ENCODE measurements at regions not wholly inside any gene's neighbourhood (a gene's known extent, or its start where the extent isn't known, plus 50 kb on each side); places are given as distances from the start of the nearest gene placed in this dataset.
A peak's percentile ranks its signal among the peaks of the same experiment; 100 is the strongest.

GRCh38 chr6:54053881-54054391 lies 57.3 kb upstream of the MLIP start (continued):
- TF ChIP-seq PATZ1 (tag by site-specific recombination; IDR thresholded peaks at IDR 0.05) (no peak), KLF10 (tag by site-specific recombination; IDR thresholded peaks at IDR 0.05) (no peak), ZNF37A (tag by site-specific recombination; IDR thresholded peaks at IDR 0.05) (no peak), ZNF514 (tag by site-specific recombination; IDR thresholded peaks at IDR 0.05) (no peak), ZNF658 (tag by site-specific recombination; IDR thresholded peaks at IDR 0.05) (no peak), ZNF423 (tag by site-specific recombination; IDR thresholded peaks at IDR 0.05) (no peak), ZNF843 (tag by site-specific recombination; IDR thresholded peaks at IDR 0.05) (no peak), ZNF707 (tag by site-specific recombination; IDR thresholded peaks at IDR 0.05) (no peak), ZNF248 (tag by site-specific recombination; IDR thresholded peaks at IDR 0.05) (no peak), ZNF274 (IDR thresholded peaks at IDR 0.05; ENCODE audit: low read length) (no peak), ZNF274 (tag by site-specific recombination; IDR thresholded peaks at IDR 0.05; ENCODE audit: borderline replicate concordance) (no peak), ZNF433 (tag by site-specific recombination; IDR thresholded peaks at IDR 0.05; ENCODE audit: low read depth) (no peak), ZNF341 (tag by site-specific recombination; IDR thresholded peaks at IDR 0.05; ENCODE audit: low read depth) (no peak), GLI2 (tag by site-specific recombination; IDR thresholded peaks at IDR 0.05; ENCODE audit: borderline replicate concordance, low read depth) (no peak), ZNF146 (tag by site-specific recombination; IDR thresholded peaks at IDR 0.05) (no peak), ZNF394 (tag by site-specific recombination; IDR thresholded peaks at IDR 0.05; ENCODE audit: borderline replicate concordance) (peak; percentile 81; the same call in 1 of the 2 replicates), WT1 (tag by site-specific recombination; IDR thresholded peaks at IDR 0.05) (no peak), GLIS2 (tag by site-specific recombination; IDR thresholded peaks at IDR 0.05) (no peak), SCRT2 (tag by site-specific recombination; IDR thresholded peaks at IDR 0.05) (no peak), ZNF585B (tag by site-specific recombination; IDR thresholded peaks at IDR 0.05) (no peak), ZSCAN16 (tag by site-specific recombination; IDR thresholded peaks at IDR 0.05) (no peak), ZNF600 (tag by site-specific recombination; IDR thresholded peaks at IDR 0.05) (peak; percentile 85), ZNF488 (tag by site-specific recombination; IDR thresholded peaks at IDR 0.05) (no peak), ZSCAN5A (tag by site-specific recombination; IDR thresholded peaks at IDR 0.05) (no peak), ZNF530 (tag by site-specific recombination; IDR thresholded peaks at IDR 0.05; ENCODE audit: low read depth) (no peak), TRIM28 (IDR thresholded peaks at IDR 0.05; ENCODE audit: borderline replicate concordance, low read length) (peak; percentile 29; the same call in 1 of the 2 replicates)
- TF ChIP-seq, protein P1, sequence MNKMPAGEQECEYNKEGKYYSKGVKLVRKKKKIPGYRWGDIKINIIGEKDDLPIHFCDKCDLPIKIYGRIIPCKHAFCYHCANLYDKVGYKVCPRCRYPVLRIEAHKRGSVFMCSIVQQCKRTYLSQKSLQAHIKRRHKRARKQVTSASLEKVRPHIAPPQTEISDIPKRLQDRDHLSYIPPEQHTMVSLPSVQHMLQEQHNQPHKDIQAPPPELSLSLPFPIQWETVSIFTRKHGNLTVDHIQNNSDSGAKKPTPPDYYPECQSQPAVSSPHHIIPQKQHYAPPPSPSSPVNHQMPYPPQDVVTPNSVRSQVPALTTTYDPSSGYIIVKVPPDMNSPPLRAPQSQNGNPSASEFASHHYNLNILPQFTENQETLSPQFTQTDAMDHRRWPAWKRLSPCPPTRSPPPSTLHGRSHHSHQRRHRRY (tag by site-specific recombination; IDR thresholded peaks at IDR 0.05) = no peak
- TF ChIP-seq, protein P2, sequence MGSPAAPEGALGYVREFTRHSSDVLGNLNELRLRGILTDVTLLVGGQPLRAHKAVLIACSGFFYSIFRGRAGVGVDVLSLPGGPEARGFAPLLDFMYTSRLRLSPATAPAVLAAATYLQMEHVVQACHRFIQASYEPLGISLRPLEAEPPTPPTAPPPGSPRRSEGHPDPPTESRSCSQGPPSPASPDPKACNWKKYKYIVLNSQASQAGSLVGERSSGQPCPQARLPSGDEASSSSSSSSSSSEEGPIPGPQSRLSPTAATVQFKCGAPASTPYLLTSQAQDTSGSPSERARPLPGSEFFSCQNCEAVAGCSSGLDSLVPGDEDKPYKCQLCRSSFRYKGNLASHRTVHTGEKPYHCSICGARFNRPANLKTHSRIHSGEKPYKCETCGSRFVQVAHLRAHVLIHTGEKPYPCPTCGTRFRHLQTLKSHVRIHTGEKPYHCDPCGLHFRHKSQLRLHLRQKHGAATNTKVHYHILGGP (tag by site-specific recombination; IDR thresholded peaks at IDR 0.05) = no peak
- TF ChIP-seq, protein P3, sequence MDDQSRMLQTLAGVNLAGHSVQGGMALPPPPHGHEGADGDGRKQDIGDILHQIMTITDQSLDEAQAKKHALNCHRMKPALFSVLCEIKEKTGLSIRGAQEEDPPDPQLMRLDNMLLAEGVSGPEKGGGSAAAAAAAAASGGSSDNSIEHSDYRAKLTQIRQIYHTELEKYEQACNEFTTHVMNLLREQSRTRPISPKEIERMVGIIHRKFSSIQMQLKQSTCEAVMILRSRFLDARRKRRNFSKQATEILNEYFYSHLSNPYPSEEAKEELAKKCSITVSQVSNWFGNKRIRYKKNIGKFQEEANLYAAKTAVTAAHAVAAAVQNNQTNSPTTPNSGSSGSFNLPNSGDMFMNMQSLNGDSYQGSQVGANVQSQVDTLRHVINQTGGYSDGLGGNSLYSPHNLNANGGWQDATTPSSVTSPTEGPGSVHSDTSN (CRISPR knock-in tag; IDR thresholded peaks at IDR 0.05) = no peak
- TF ChIP-seq, protein P4, sequence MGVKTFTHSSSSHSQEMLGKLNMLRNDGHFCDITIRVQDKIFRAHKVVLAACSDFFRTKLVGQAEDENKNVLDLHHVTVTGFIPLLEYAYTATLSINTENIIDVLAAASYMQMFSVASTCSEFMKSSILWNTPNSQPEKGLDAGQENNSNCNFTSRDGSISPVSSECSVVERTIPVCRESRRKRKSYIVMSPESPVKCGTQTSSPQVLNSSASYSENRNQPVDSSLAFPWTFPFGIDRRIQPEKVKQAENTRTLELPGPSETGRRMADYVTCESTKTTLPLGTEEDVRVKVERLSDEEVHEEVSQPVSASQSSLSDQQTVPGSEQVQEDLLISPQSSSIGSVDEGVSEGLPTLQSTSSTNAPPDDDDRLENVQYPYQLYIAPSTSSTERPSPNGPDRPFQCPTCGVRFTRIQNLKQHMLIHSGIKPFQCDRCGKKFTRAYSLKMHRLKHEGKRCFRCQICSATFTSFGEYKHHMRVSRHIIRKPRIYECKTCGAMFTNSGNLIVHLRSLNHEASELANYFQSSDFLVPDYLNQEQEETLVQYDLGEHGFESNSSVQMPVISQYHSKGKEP (tag by site-specific recombination; IDR thresholded peaks at IDR 0.05) = peak; percentile 64
- TF ChIP-seq, protein P5, sequence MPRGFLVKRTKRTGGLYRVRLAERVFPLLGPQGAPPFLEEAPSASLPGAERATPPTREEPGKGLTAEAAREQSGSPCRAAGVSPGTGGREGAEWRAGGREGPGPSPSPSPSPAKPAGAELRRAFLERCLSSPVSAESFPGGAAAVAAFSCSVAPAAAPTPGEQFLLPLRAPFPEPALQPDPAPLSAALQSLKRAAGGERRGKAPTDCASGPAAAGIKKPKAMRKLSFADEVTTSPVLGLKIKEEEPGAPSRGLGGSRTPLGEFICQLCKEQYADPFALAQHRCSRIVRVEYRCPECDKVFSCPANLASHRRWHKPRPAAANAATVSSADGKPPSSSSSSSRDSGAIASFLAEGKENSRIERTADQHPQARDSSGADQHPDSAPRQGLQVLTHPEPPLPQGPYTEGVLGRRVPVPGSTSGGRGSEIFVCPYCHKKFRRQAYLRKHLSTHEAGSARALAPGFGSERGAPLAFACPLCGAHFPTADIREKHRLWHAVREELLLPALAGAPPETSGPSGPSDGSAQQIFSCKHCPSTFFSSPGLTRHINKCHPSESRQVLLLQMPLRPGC (tag by site-specific recombination; IDR thresholded peaks at IDR 0.05) = no peak; the same call in 1 of the 2 replicates

All from HEK293 (cell line).